HG03432 (cell line): ENCODE measurements at regions not wholly inside any gene's neighbourhood (a gene's known extent, or its start where the extent isn't known, plus 50 kb on each side); places are given as distances from the start of the nearest gene placed in this dataset.

Source experiments
- ATAC-seq: cut with Tn5 transposase; IDR thresholded peaks from one replicate; pipeline ENCODE4 v1.9.1; 2021; ENCODE audit warnings: mild to moderate bottlenecking, moderate library complexity; ENCODE audit not compliant: unreplicated experiment

DNA sequence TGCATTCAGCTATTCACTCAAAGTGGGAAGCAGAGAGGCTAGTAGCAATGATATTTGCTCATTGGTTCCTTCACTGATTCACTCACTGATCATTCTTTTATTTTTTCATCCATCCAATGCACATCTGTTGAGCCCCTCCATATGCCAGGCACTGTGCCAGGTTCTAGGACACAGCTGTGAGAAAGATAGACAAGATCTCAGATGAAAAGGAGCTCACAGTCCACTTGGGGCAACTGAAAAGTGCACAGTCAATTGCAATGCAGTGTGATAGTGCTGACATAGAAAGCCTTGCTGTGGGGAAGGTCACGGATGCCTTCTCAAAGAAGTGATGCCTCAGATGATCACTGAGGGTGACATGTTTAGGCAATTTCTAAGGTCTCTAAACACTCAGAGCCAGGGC, 262.3 kb downstream of the PTEN start:
- ATAC-seq: no peak

DNA sequence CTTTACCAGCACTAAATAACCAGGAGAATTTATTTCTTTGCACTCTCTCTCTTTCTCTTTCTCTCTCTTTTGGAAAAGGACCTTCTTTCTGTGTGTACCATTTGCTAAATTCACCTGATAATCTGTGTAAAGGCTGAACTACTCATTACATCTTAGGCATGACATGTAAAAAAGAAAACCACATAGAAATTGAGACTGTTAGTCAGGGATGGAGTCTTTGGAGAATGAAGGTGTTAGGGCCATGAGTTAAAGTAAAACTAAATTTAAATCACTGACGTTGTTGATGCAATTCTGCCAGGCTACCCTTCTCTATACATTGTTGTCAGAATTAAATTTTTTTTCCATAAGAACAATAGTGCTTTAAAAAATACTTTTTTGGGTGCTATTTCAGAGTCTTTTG, 263.3 kb downstream of the PTEN start:
- ATAC-seq: no peak

DNA sequence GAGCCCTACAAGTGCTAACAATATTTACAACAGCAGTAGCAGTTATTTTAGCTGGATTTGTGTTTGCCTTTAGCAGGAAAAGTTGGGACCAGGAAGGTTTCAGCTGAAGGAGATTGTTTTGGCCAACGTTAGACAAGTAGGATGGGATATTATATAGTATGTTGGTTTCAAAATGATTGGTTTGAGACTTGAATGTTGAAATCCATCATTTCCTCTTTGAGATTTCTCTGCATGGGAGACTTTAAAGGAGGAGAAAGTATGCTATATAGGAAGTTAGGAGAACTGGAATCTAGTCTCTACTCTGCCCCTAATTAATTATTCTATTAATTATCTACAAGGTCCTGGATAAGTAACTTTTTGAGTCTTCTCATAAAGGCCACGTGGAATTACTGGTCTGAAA, 263.8 kb downstream of the PTEN start:
- ATAC-seq: no peak

DNA sequence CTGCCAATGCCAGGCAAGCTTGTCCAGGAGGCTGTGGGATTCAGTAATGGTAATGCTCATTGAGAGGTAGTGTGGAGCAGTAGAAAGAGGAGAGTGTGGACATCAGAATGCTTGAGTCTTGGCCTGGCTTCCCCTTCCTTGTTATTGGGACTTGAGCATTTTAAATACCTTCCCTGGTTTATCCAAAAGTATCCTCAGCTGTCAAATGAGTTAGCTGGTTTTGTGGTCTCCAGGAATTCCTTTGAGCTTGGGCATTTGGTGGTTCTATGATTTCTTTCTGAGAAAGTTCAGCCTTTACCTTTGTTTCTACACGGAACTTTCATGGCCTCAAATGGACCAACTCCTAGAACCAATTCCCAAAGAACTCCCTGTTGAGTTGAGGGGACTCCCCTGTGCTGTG, 264.3 kb downstream of the PTEN start:
- no peak for ATAC-seq

DNA sequence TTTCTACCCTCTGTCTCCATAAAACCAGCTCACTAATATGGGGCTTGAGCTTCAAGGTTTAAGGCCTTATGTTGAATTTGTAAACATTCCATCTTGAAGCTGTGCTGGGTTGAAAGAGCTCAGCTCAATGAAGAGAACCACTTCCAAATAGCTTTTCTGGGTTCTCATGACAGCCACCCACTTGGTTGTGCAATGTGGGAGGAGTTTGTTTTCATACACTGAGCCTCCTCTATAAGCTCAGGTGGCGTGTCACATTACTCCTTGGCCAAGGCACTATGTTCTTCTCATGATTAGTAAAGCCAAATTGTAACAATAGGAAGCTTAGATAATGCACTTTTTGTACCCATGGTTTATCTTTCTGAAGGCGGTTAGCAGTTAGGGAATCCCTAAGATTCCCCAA, 265.6 kb downstream of the PTEN start:
- no peak for ATAC-seq

DNA sequence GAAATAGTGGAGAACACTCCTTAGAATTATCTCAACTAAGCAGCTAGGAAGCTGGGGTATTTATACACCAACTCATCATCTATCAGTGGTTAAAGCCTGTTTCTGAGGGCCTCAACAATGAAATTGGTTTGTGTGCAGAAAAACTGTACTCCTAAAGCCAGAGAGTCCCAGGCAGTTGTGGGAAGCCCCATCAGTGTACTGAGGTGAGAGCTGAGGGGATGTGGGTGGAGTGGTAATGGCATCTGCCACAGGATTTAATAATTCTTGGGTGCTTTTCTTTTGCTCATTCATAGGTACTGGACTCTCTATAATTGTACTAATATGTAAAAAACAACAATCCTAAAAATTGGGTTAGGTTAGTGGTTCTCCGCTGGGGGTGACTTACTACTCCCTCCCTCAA, 267.5 kb downstream of the PTEN start:
- no peak for ATAC-seq

DNA sequence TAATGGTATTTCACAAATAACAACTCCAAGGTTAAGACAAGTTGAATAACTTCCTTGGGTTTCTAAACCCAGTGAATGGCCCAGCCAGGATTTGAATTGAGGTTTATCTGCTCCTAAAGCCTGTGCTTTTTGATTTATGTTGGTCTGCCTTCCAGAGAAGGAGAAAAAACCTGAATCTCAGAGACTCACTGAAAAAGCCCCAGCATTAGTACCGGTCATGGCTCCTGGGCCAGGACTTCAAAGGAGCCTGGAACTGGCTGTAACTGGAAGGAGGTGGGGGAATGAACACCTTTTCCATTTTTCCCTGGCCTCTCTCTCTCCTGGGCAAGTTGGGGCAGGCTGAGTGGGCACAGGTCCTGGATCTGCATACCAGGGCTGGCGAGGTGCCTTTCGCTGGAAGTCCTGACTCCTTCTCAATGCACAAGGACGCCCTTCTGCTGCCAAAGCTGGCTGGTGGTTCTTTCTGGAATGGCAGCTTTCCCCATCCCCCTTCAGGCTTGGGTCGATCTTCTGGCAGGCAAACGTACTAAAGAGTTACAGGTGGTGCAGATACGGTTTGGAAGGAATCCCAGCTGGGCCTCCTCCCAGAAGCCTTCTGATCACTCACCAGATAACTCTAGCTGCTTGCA, 268.2 kb downstream of the PTEN start:
- no peak for ATAC-seq

DNA sequence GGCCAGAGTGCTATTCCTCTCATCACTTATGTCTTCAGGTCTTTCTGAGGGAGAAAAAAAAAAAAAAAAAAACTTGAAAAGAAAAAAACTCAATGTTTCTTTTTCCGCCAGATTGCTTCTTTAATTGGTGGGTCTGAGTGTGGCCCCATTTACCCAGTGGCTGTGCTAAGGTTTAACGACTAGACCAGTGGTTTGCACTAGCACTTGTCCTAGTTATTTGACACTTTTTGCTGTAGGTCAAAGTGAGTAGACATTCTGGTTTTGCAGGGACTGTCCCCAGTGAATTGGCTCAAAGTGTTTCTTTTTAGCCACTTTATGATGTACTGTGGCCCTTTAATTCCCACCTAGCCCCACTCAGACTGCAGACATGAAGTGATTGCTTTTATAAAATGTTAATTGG, 273.3 kb downstream of the PTEN start:
- no peak for ATAC-seq

DNA sequence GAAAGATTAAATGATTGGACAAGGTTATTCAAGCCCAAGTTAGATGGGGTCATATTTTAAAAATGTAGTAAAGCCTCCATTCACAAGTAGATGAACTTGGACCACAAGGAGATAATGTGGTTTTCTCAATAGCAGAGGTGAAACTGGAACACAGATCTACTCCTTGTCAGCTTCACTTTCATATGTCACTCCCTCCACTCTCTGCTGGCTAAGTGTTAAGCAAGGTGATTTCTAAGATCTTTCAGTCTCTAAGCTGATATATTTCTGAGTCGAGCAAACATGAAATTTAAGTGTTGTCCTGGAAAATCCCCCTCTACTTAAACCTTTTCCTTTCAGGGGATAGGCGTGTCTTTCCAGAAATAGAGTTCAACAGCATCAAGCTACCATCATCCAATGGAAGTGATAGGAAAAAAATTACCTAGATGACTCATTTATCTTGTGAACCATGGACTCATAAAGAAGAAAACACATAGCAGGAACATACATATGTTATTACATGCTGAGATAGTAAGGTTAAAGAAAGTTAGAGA, 275.0 kb downstream of the PTEN start:
- peak; percentile 95 for ATAC-seq

DNA sequence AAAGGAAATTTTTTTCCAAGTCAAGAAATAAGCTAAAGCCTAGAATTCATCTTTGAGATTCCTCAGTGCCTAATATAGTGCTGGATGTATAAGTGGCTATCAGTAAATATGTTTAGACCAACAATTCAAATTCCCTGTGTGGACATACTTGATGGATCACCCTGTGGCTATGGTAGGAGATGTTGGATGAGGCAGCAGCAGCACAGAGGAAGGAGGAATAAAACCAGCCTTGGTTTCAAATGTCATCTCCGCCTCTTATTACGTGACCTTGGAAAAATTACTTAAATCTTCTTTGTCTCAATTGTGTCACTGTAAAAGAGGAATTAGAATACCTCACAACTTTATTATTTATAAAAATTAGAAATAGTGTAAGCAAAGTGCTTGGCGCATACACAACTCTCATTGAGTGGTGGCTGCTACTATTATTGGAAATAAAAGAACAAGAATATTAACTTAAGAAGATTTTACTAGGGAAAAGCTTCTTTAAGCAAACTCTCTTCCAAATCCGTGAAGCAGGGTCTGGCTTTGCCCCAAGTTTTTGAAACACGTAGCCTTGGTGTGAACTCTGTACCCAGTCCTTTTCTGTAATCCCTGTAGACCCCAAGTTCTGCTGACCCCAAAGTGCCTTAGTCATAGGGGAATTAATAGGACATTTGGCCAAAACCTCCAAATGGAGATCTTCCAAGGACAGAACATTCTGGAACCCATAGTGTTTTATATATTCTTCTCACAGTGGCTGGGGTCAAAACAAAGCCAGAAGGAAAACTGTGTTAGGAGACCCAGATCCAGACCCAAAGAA, 283.8 kb downstream of the PTEN start:
- ATAC-seq: no peak

DNA sequence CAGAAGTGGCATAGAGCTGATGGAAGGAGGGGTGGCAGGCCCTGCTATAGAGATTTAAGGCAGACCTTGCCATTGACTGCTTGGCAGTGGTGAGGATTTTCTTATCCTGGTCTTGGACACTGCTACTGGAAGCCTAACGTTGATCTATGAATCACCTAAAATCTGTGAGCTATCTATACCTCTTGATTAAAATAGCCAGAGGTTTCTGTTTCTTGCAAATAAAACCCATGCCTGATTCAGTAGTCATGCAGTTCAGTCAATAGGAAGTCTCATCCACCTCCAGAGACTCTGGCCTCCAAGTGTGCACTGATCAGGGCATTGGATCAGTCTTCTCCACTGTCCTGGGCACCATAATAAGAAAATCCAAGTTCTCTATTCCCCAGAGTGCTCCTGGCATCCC, 286.5 kb downstream of the PTEN start:
- no peak for ATAC-seq

DNA sequence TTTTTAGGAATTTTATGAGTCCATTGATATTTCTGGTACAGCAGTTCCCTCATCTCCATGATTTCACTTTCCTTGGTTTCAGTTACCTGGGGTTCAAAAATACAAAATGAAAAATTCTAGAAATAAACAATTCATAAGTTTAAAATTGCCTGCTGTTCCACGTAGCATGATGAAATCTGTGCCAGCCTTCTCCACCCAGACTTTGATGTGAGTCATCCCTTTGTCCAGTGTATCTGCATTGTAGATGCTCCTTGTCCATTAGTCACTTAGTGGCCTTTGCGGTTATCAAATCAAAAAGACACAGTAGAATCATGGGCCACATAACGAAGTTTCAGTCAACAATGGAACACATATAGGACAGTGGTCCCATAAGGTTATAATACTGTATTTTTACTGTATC, 286.9 kb downstream of the PTEN start:
- ATAC-seq: no peak

DNA sequence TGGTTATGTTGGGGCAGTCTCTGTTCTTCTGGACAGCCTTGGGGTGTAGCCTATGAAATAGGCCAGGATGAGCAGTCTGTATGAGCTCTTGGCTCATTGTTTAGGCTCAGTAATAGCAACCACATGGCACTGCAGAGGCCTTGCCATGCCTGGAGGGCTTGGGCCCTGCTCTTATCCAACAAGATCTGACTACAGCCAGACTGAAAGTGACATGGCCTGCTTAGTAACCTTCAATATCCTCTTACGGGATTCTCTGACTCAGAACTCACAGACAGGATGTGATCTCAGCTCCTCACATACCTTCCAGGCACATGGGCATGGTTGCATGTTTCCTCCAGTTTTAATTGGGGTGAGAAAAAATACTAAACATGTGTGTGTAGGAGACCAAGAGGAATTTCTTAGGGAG, 289.3 kb downstream of the PTEN start:
- peak; percentile 89 for ATAC-seq

DNA sequence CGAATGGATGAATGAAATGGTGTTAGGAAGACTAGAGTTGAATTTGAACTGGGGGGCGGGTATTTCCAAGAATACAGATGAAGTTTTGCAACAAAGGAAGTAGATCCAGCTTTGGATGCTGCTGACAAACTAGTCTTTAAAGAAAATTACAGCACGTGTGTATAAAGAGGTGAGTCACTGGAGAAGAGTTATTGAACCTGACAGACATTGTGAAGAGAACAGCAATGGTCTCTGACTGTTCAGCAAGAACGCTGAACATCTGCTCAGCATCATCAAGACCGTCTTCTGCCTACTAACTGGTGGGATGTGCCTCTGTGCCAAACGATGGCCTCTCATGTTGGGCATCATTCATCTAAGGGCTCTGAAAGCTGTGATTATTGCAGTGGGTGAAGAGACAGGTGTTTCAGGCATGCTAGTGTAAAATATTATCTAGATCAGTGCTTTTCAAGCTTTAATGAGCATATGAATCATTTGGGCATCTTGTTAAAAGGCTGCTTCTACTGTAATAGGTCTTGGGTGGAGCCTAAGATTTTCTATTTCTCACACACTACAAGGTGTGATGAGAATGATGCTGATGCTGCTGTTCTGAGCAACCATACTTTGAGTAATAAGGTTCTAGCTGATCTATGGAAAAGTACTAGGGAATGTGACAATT, 291.3 kb downstream of the PTEN start:
- no peak for ATAC-seq

DNA sequence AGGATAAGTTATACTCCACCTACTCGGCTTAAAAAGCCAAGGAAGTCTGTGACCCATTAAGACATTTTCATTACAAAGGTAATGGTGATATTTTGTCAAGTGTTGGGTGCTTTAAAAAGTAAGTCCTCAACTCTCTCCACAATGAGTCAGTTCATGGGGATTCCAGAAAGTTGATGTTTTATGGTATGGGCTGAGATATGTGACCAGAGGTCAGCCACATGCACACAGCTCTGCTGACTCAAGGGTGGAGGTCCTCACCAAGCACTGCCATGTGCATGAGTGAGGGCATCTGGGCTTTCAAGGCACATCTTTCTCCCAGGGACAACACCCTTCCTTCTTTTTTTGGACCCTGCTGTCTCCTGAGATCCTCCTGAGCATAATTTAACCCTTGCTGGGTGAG, 292.9 kb downstream of the PTEN start:
- no peak for ATAC-seq

DNA sequence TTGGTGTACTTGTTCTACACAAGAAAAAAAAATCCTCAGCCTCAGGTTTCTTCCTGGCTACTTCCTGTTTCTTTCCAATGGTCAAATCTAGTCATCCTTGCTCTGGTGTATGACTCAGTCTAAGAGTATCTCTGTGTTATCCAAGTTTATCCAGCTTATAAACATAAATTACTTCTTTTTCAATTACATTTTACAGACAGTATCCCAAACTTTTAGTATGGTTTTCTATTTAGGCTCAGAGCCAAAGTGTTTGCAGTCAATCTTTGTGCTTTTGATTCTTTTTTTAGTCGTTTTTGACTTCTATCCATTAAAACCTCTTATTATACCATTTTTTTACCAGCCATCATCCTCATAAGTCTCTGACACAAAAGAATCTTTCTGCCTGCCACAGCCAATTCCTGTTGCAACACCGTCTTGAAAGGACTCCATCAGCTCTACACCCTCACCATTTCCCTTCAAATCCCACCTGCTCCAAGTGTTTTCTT, 294.6 kb downstream of the PTEN start:
- no peak for ATAC-seq

DNA sequence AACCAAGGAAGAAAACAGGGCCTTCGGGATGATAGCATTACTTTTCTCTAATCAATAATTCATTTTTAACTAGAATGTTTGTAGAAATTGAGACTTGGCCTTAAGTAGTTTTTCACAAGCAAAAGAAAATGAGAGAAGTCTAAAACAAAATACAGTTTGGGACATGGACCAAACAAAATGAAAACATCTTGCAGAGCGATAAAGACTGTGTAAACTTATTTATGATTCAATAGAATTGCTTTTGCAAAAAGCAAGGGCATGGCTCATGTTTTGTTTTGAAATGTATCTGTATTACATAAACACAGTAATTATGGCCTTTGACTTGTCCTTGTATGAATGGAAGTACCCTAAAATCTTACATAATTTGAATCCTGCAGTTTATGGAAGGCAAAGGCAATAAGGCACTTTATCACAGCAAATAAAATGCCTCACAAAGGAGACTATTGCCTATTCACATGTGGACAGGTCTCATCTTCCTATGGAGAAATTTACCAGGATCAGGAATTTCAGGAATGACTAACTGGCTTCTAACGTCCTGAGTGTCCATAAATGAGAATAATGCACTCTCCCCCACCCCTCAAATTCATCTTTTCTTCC, 295.2 kb downstream of the PTEN start:
- ATAC-seq: no peak

DNA sequence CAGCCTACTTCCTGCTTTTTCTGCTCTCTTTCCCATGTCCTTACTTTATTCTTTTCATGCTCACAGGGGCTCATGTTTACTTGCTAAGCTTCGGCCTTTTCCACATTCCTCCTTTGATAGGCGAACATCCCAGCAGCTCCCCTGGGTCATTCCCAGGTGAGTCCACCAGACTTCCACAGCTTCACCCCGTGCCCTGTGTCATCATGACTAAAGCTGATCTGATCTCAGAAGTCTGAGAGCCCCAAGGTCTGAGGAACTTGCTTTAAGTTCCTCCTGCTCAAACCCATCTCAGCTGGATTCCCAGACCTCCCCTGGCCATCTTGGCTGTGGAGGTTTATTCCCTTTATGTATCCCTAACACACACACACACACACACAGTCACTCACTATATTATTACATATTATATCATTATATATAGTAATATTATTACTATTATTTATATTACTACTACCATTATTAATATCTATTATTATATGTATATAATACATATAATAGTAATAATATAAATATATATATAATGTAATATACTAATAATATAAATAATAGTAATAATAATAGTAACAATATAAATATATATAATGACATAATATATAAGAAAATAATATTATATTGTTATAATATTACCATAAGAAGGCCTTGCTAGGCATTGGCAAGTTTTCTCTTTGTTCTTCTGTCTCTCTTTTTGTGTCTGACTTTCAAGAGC, 295.9 kb downstream of the PTEN start:
- no peak for ATAC-seq

DNA sequence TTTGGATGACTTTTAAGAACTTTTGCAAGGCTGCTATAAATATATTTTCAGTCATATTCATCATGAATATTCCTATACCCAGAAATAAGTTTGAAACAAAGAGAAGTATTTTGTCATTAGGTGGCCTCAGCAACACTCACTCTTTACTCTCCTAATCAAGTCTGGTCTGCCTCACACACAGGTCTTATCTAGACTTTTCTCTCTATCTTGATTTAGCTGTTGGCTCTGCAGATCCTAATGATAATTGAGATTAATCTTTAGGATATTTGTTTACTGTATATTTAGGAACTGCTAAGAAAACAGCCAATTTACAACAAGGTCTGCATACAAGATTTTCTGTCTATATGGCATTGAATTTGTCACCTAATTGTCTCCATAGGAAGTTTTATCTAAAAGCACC, 297.6 kb downstream of the PTEN start:
- no peak for ATAC-seq

DNA sequence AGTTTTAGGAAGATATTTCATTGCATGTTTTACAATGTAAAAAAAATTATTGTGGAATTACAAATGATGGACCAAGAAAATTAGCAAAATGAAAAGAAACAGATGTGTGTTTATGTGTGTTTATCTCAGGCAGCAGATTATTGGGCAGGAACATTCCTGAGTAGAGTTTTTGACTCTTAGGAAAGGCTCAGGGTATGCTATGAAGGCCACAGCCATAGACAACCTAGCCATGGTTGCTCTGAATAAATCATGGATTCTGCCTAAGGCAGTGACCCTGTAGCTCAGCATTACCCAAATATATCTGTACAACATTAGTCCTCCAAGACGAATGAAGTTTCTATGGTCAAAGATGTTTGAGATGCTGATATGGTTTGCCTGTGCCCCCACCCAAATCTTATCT, 298.3 kb downstream of the PTEN start:
- ATAC-seq: no peak

DNA sequence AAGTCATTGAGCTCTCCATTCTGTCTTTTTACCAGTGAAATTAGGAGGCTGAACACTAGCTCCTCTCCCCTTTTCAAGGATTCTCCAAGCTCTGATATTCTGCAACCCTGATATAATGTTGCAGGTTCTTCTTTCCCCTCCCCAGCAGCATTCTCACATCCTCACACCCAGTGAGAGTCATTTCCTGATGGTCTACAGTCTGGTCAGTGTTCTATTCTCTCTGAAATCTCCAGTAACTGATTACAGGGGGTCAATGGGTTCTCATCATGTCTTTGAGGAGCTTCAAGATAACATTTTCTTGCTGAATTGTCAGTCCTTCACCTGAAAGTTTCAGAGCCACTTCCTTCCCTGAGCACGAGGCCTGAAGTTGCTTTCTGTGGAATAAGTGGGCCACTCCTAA, 299.4 kb downstream of the PTEN start:
- ATAC-seq: no peak
